Neutrophil (primary cell): ENCODE measurements at regions not wholly inside any gene's neighbourhood (a gene's known extent, or its start where the extent isn't known, plus 50 kb on each side); places are given as distances from the start of the nearest gene placed in this dataset.

Source experiments
- H3K27ac ChIP-seq: fragments of 200-600 bp; sonication (generic); 2 replicates; pipeline ENCODE4 v1.5.1; 2016; ENCODE audit warnings: mild to moderate bottlenecking, moderate library complexity
- H3K27me3 ChIP-seq: fragments of 200-600 bp; sonication (generic); 2 replicates; pipeline ENCODE4 v1.6.0; 2016; ENCODE audit warnings: mild to moderate bottlenecking
- H3K36me3 ChIP-seq: fragments of 200-600 bp; sonication (generic); 2 replicates; pipeline ENCODE4 v1.5.1; 2017
- H3K4me1 ChIP-seq, 2 experiments: fragments of 200-600 bp in 1 of 2; sonication (generic) in 1 of 2; 1 replicate in 1 of 2; 2 replicates in 1 of 2; pipeline versions ENCODE4 v1.5.1 to v1.6.1; 2013 to 2016; ENCODE audit warnings: low read depth in 1 of 2, low read length in 1 of 2, mild to moderate bottlenecking in 1 of 2, moderate library complexity in 1 of 2; ENCODE audit not compliant: control insufficient read depth in 1 of 2, insufficient read depth in 1 of 2
- H3K4me3 ChIP-seq, 2 experiments: fragments of 200-600 bp in 1 of 2; sonication (generic) in 1 of 2; 1 replicate in 1 of 2; 2 replicates in 1 of 2; pipeline ENCODE4 v1.5.1; 2013 to 2016; ENCODE audit warnings: low read depth in 1 of 2, low read length in 1 of 2, mild to moderate bottlenecking in 1 of 2, moderate library complexity in 1 of 2
- H3K9me3 ChIP-seq: fragments of 200-600 bp; sonication (generic); 2 replicates; pipeline ENCODE4 v1.5.1; 2016
- TF ChIP-seq, protein P1 (sequence below): fragments of 200-600 bp; sonication (generic); IDR thresholded peaks from 2 replicates; pipeline ENCODE4 v1.5.1; 2016; ENCODE audit warnings: antibody characterized with exemption

DNA sequence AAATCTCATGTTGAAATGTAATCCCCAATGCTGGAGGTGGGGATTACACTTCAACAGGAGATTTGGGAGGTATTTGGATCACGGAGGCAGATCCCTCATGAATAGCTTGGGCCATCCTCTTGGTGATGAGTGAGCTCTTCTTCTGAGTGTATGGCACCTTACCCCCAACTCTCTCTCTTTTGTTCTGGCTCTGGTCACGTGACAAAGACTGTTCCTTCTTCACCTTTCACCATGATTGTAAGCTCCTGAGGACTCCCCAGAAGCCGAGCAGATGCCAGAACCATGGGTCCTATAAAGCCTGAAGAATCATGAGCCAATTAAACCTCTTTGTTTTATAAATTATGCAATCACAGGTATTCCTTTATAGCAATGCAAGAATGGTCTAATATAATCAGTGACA is 684.2 kb downstream of the LIG4 start:
- Histone ChIP-seq H3K4me1 (no peaks in the 10 kb centered on the region), H3K27me3 (no peaks in the 10 kb centered on the region), H3K36me3 (no peaks in the 10 kb centered on the region), H3K27ac (no peak overlapping the region), H3K9me3 (no peaks in the 10 kb centered on the region), H3K4me3 (no peak overlapping the region)
- TF ChIP-seq, protein P1, sequence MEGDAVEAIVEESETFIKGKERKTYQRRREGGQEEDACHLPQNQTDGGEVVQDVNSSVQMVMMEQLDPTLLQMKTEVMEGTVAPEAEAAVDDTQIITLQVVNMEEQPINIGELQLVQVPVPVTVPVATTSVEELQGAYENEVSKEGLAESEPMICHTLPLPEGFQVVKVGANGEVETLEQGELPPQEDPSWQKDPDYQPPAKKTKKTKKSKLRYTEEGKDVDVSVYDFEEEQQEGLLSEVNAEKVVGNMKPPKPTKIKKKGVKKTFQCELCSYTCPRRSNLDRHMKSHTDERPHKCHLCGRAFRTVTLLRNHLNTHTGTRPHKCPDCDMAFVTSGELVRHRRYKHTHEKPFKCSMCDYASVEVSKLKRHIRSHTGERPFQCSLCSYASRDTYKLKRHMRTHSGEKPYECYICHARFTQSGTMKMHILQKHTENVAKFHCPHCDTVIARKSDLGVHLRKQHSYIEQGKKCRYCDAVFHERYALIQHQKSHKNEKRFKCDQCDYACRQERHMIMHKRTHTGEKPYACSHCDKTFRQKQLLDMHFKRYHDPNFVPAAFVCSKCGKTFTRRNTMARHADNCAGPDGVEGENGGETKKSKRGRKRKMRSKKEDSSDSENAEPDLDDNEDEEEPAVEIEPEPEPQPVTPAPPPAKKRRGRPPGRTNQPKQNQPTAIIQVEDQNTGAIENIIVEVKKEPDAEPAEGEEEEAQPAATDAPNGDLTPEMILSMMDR = no peak

- TF ChIP-seq, protein P1 = no peak
- Histone ChIP-seq H3K27me3 (no peaks in the 10 kb centered on the region), H3K9me3 (no peaks in the 10 kb centered on the region), H3K4me3 (no peak overlapping the region), H3K27ac (no peak overlapping the region), H3K4me1 (no peaks in the 10 kb centered on the region), H3K36me3 (no peaks in the 10 kb centered on the region)
Observed at GRCh38 chr13:107529035-107529434, 686.3 kb downstream of the LIG4 start.

DNA sequence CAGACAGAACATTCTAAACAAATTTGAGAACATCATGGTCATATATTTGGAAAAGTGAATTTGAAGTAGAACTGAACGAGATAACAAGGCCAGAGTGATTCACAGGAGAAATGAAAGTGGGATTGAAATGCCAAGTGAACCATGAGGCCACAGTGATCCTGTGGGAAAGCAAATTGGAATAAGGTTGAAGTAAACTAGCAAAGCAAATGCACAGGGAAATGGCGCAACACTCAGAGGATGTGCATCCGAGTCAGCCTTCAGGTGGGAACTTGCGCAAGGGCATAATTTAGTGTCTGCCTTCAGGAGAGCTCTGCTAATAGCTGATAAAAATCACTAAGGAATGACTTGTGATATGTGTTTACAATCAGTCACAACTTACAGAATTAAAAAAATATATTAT is 696.6 kb downstream of the LIG4 start:
- no peaks in the 10 kb centered on the region for H3K9me3 ChIP-seq
- H3K27ac ChIP-seq = no peak overlapping the region
- TF ChIP-seq, protein P1 = no peak

DNA sequence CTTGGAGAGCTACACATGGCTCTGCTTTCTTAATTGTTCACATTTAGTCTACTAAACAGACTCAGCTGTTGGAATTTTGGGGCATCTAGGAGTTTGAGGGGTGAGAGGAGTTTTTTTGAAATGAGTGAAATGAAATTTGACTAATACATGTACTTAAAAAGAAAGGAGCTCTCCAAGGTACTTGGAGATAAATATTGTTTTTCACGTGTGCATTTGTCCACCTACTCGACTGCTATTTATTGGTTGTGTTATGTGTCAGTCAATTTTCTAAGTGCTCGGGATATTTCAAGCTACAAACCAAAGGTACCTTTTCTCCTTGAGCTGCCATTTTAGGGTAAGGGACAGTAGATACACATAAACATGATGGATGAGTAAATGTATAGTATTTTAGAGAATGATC is 697.0 kb downstream of the LIG4 start:
- no peaks in the 10 kb centered on the region for H3K36me3 ChIP-seq
- H3K27ac ChIP-seq = no peak overlapping the region
- no peaks in the 10 kb centered on the region for H3K9me3 ChIP-seq
- H3K27me3 ChIP-seq = no peaks in the 10 kb centered on the region
- TF ChIP-seq, protein P1 = no peak
- H3K4me1 ChIP-seq = no peaks in the 10 kb centered on the region
- no peak overlapping the region for H3K4me3 ChIP-seq

More for the DNA sequence above, 696.6 kb downstream of the LIG4 start:
- H3K4me1 ChIP-seq = no peaks in the 10 kb centered on the region
- no peaks in the 10 kb centered on the region for H3K36me3 ChIP-seq
- no peak overlapping the region for H3K4me3 ChIP-seq
- H3K27me3 ChIP-seq = no peaks in the 10 kb centered on the region

DNA sequence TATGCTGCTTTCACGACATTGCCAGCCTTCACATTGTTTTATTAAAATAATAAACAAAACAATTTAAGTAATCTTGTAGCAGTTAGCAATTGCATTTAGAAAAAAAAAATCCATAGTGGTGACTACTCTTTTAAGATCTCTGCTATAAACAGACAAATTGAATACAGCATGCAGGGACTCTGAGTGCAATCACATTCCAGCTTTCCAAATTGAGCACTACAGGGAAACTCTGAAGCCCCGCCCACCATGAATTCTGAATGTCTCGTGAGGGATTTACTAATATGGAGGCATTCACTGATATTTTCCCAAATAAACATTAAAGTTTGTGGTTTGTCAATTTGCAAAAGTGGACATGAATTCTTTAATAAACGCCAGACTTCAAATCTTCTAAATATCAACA is 698.8 kb downstream of the LIG4 start:
- Histone ChIP-seq H3K36me3 (no peaks in the 10 kb centered on the region), H3K27ac (no peak overlapping the region), H3K9me3 (no peaks in the 10 kb centered on the region), H3K4me3 (no peak overlapping the region), H3K27me3 (no peaks in the 10 kb centered on the region), H3K4me1 (no peaks in the 10 kb centered on the region)
- TF ChIP-seq, protein P1 = no peak

GRCh38 chr13:107512551-107512950 is 702.8 kb downstream of the LIG4 start:
- no peaks in the 10 kb centered on the region for H3K36me3 ChIP-seq
- H3K4me3 ChIP-seq = no peak overlapping the region
- no peaks in the 10 kb centered on the region for H3K9me3 ChIP-seq
- no peaks in the 10 kb centered on the region for H3K27me3 ChIP-seq
- H3K27ac ChIP-seq = no peak overlapping the region
- TF ChIP-seq, protein P1 = no peak
- no peaks in the 10 kb centered on the region for H3K4me1 ChIP-seq
